ENCODE measurements at regions not wholly inside any gene's neighbourhood (a gene's known extent, or its start where the extent isn't known, plus 50 kb on each side); places are given as distances from the start of the nearest gene placed in this dataset.

- TF ChIP-seq CTCF (IDR thresholded peaks at IDR 0.05; ENCODE audit: low read depth, low read length) (no peak), MYC (IDR thresholded peaks at IDR 0.05; ENCODE audit: low read depth, low read length) (no peak), POLR2A (IDR thresholded peaks at IDR 0.05; ENCODE audit: extremely low read depth, insufficient read length) (no peak)
- TF ChIP-seq, protein P1, sequence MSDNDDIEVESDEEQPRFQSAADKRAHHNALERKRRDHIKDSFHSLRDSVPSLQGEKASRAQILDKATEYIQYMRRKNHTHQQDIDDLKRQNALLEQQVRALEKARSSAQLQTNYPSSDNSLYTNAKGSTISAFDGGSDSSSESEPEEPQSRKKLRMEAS (IDR thresholded peaks at IDR 0.05; ENCODE audit: low read depth, low read length), result no peak
- no peak for DNase-seq (ENCODE audit: low read depth)
- no peak overlapping the region for H3K4me3 ChIP-seq (ENCODE audit: low read depth, low read length)
These were observed 373.4 kb downstream of the TNS1 start for GRCh38 chr2:217629347-217629746.

DNA sequence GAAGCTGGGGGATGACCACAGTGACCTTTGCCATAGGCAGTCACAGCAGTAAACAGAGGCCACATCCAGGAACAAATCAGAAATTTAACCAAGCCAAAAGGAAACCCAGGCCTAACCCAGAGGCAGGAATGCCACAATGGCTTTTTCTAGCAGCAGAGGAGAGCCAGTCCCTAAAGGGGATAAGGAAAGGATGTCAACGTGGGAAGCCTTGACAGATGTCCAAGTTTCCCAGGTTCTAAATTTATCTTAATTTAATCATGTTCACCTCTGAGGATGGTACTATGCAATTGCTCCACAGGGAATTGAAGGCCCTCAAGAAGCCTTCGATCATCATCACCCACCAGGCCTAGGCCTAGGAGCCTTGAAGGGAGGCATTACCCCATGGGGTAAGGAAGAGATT lies 374.7 kb downstream of the TNS1 start:
- DNase-seq (ENCODE audit: low read depth), result no peak
- no peak overlapping the region for H3K4me3 ChIP-seq (ENCODE audit: low read depth, low read length)
- TF ChIP-seq POLR2A (IDR thresholded peaks at IDR 0.05; ENCODE audit: extremely low read depth, insufficient read length) (no peak), MYC (IDR thresholded peaks at IDR 0.05; ENCODE audit: low read depth, low read length) (no peak), CTCF (IDR thresholded peaks at IDR 0.05; ENCODE audit: low read depth, low read length) (no peak)
- TF ChIP-seq, protein P1 (IDR thresholded peaks at IDR 0.05; ENCODE audit: low read depth, low read length), result no peak

DNA sequence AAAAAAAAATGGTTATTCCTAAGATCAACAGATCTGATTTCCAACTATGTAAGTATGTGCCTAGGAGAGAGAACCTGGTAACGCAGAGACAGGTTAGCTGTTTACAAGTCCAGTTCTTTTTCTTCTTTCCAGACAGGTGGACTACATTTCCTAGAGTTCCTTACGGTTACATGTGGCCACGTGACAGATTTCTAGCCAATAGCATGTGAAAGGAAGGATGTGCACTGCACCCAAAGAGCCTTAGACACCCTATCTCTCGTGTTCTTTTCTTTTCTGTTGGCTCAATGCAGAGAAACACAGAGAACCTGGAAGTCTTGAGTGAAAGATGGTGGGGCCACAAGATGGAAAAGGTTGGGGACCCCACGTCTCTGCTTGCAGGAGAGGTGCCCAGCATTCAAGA lies 375.9 kb downstream of the TNS1 start:
- TF ChIP-seq POLR2A (IDR thresholded peaks at IDR 0.05; ENCODE audit: extremely low read depth, insufficient read length), result no peak
- TF ChIP-seq, protein P1 (IDR thresholded peaks at IDR 0.05; ENCODE audit: low read depth, low read length), result no peak
- no peak for TF ChIP-seq MYC (IDR thresholded peaks at IDR 0.05; ENCODE audit: low read depth, low read length)
- TF ChIP-seq CTCF (IDR thresholded peaks at IDR 0.05; ENCODE audit: low read depth, low read length), result no peak
- DNase-seq (ENCODE audit: low read depth), result no peak
- H3K4me3 ChIP-seq (ENCODE audit: low read depth, low read length), result no peak overlapping the region

- DNase-seq (ENCODE audit: low read depth), result no peak
- H3K4me3 ChIP-seq (ENCODE audit: low read depth, low read length), result no peak overlapping the region
- TF ChIP-seq, protein P1 (IDR thresholded peaks at IDR 0.05; ENCODE audit: low read depth, low read length), result no peak
- TF ChIP-seq POLR2A (IDR thresholded peaks at IDR 0.05; ENCODE audit: extremely low read depth, insufficient read length) (no peak), CTCF (IDR thresholded peaks at IDR 0.05; ENCODE audit: low read depth, low read length) (no peak), MYC (IDR thresholded peaks at IDR 0.05; ENCODE audit: low read depth, low read length) (no peak)
These were observed 377.1 kb downstream of the TNS1 start for GRCh38 chr2:217625557-217626169.

GRCh38 chr2:217623281-217623912 lies 379.4 kb downstream of the TNS1 start:
- DNase-seq (ENCODE audit: low read depth), result no peak
- no peak for TF ChIP-seq CTCF (IDR thresholded peaks at IDR 0.05; ENCODE audit: low read depth, low read length)
- TF ChIP-seq, protein P1 (IDR thresholded peaks at IDR 0.05; ENCODE audit: low read depth, low read length), result no peak
- no peak for TF ChIP-seq POLR2A (IDR thresholded peaks at IDR 0.05; ENCODE audit: extremely low read depth, insufficient read length)
- no peak for TF ChIP-seq MYC (IDR thresholded peaks at IDR 0.05; ENCODE audit: low read depth, low read length)
- no peak overlapping the region for H3K4me3 ChIP-seq (ENCODE audit: low read depth, low read length)

Data from NB4 (cell line).